OCI-LY7 (cell line): ENCODE measurements at regions not wholly inside any gene's neighbourhood (a gene's known extent, or its start where the extent isn't known, plus 50 kb on each side); places are given as distances from the start of the nearest gene placed in this dataset.

Experiments
- BruUV-seq: library from RNA; stranded (reverse); fragments of 400-500 nt; replicated peaks from 2 replicates; lab custom pipeline; 2021; lab: Mats Ljungman, UMichigan
- CTCF ChIA-PET: fragments of 300-600 bp; sonication (Branson Sonifier 250); formaldehyde crosslinking; loops from one replicate; lab custom pipeline; 2022; ENCODE audit warnings: antibody characterized with exemption; ENCODE audit not compliant: unreplicated experiment; lab: Charles Lee
- POLR2A ChIA-PET: fragments of 300-600 bp; sonication (Branson Sonifier 250); formaldehyde crosslinking; loops from one replicate; lab custom pipeline; 2022; ENCODE audit warnings: antibody characterized with exemption; lab: Charles Lee
- DNase-seq: peaks from one replicate; pipeline ENCODE4 v3.0.0-alpha.2; 2015; ENCODE audit warnings: low spot score
- H2AFZ ChIP-seq: fragments of 200-600 bp; sonication (generic), shearing (Covaris generic); 2 replicates; pipeline ENCODE4 v1.6.1; 2014; ENCODE audit warnings: mild to moderate bottlenecking, antibody characterized with exemption, low read length, moderate library complexity
- H3K27ac ChIP-seq: fragments of 200-600 bp; sonication (generic); 2 replicates; pipeline ENCODE4 v1.5.1; 2014; ENCODE audit warnings: mixed run types, low read depth, mild to moderate bottlenecking, moderate library complexity, low read length, inconsistent platforms; ENCODE audit not compliant: poor library complexity, severe bottlenecking
- H3K36me3 ChIP-seq: fragments of 200-600 bp; sonication (generic); 2 replicates; pipeline ENCODE4 v1.6.1; 2014; ENCODE audit warnings: mild to moderate bottlenecking, antibody characterized with exemption, low read length, moderate library complexity, mixed read lengths; ENCODE audit not compliant: insufficient read depth
- H3K4me1 ChIP-seq: fragments of 200-600 bp; sonication (generic); 2 replicates; pipeline ENCODE4 v1.5.1; 2014; ENCODE audit warnings: mild to moderate bottlenecking, low read length; ENCODE audit not compliant: insufficient read depth, poor library complexity, severe bottlenecking
- H3K4me2 ChIP-seq: fragments of 200-600 bp; sonication (generic); 2 replicates; pipeline ENCODE4 v1.6.1; 2014; ENCODE audit warnings: mild to moderate bottlenecking, low read length
- H3K4me3 ChIP-seq: fragments of 200-600 bp; sonication (generic); 2 replicates; pipeline ENCODE4 v1.5.1; 2014; ENCODE audit warnings: mild to moderate bottlenecking, low read depth, low read length; ENCODE audit not compliant: poor library complexity, severe bottlenecking
- H3K79me2 ChIP-seq: fragments of 200-600 bp; sonication (generic); 2 replicates; pipeline ENCODE4 v1.6.1; 2016; ENCODE audit warnings: low read depth, mild to moderate bottlenecking, low read length, moderate library complexity, mixed read lengths; ENCODE audit not compliant: insufficient read depth
- H3K9me2 ChIP-seq: fragments of 200-600 bp; sonication (generic); 2 replicates; pipeline ENCODE4 v1.6.1; 2016; ENCODE audit warnings: mild to moderate bottlenecking, low read length, mixed read lengths; ENCODE audit not compliant: insufficient read depth
- H3K9me3 ChIP-seq: fragments of 200-600 bp; sonication (generic); 2 replicates; pipeline ENCODE4 v1.6.1; 2014; ENCODE audit warnings: mild to moderate bottlenecking, mixed run types, low read length, mixed read lengths
- H4K20me1 ChIP-seq: fragments of 200-600 bp; sonication (generic); 2 replicates; pipeline ENCODE4 v1.6.1; 2014; ENCODE audit warnings: mild to moderate bottlenecking, antibody characterized with exemption, low read length, moderate library complexity, mixed read lengths; ENCODE audit not compliant: insufficient read depth
- CTCF ChIP-seq: fragments of 200-600 bp; sonication (generic); conservative IDR thresholded peaks from 2 replicates; pipeline ENCODE4 v1.5.1; 2014; ENCODE audit warnings: mild to moderate bottlenecking, antibody characterized with exemption, low read length, moderate library complexity, mixed read lengths
- EZH2phosphoT487 ChIP-seq: fragments of 200-600 bp; sonication (generic); IDR thresholded peaks from 2 replicates; pipeline ENCODE4 v1.6.1; 2018; ENCODE audit warnings: low read depth, borderline replicate concordance, mild to moderate bottlenecking, mixed run types, antibody characterized with exemption, low read length, moderate library complexity, mixed read lengths
- intact Hi-C: fragments of 100-400 bp; cut with micrococcal nuclease; formaldehyde crosslinking; loops from one replicate; pipeline ENCODE4 v1.10.0; 2022; ENCODE audit not compliant: unreplicated experiment

GRCh38 chr12:105482951-105483350 lies 152.5 kb downstream of the C12orf75 start:
- no peak for TF ChIP-seq EZH2phosphoT487
- no peak for TF ChIP-seq CTCF
- POLR2A ChIA-PET, result interaction anchor here (0.5 to 0.7 kb wide), 2 partner anchors 61 to 829 kb away, joined by 3 read pairs; no protein-coding TSS in a partner anchor
- H4K20me1 ChIP-seq, result no peaks in the 10 kb centered on the region
- H3K79me2 ChIP-seq, result no peaks in the 10 kb centered on the region
- H3K4me1 ChIP-seq, result no peaks in the 10 kb centered on the region
- no peaks in the 10 kb centered on the region for H3K9me2 ChIP-seq
- DNase-seq, result no peak
- CTCF ChIA-PET, result interaction anchor here (0.5 kb wide), 1 partner anchor 157 kb away, joined by 5 read pairs; no protein-coding TSS in a partner anchor
- no peak overlapping the region for H3K4me3 ChIP-seq
- no peaks in the 10 kb centered on the region for H3K36me3 ChIP-seq
- no peaks in the 10 kb centered on the region for H3K9me3 ChIP-seq
- BruUV-seq, result no TSS peak
- H3K4me2 ChIP-seq, result no peak overlapping the region
- H2AFZ ChIP-seq, result no peak overlapping the region
- intact Hi-C loops, result no loop called here
- no peak overlapping the region for H3K27ac ChIP-seq

GRCh38 chr12:105483691-105484090 lies 153.2 kb downstream of the C12orf75 start:
- H4K20me1 ChIP-seq, result no peaks in the 10 kb centered on the region
- intact Hi-C loops, result no loop called here
- POLR2A ChIA-PET, result interaction anchor here (0.5 kb wide), 1 partner anchor 828 kb away, joined by 3 read pairs; no protein-coding TSS in a partner anchor

More at GRCh38 chr12:105483691-105484090, 153.2 kb downstream of the C12orf75 start:
- H3K4me2 ChIP-seq, result no peak overlapping the region
- BruUV-seq, result no TSS peak
- H3K4me1 ChIP-seq, result no peaks in the 10 kb centered on the region
- no peak overlapping the region for H3K4me3 ChIP-seq
- no peak for DNase-seq
- H3K9me3 ChIP-seq, result no peaks in the 10 kb centered on the region
- no peak overlapping the region for H2AFZ ChIP-seq
- no peak for TF ChIP-seq CTCF
- TF ChIP-seq EZH2phosphoT487, result no peak
- no peaks in the 10 kb centered on the region for H3K79me2 ChIP-seq
- no peaks in the 10 kb centered on the region for H3K36me3 ChIP-seq
- CTCF ChIA-PET, result interaction anchor here (0.5 kb wide), 1 partner anchor 158 kb away, joined by 5 read pairs; no protein-coding TSS in a partner anchor
- no peak overlapping the region for H3K27ac ChIP-seq
- no peaks in the 10 kb centered on the region for H3K9me2 ChIP-seq
